Stimulated activated CD8-positive, alpha-beta memory T cell treated with anti-CD3 and anti-CD28 coated beads, Interleukin-2, amount 100 ng/mL, for 1 hour (primary cell): ENCODE measurements at regions not wholly inside any gene's neighbourhood (a gene's known extent, or its start where the extent isn't known, plus 50 kb on each side); places are given as distances from the start of the nearest gene placed in this dataset.

ENCODE experiments used
- DNase-seq, 2 donors: peaks; one replicate each; pipeline ENCODE4 v3.0.0-alpha.2; 2020; ENCODE audit warnings: low read depth in 2 of 2

DNA sequence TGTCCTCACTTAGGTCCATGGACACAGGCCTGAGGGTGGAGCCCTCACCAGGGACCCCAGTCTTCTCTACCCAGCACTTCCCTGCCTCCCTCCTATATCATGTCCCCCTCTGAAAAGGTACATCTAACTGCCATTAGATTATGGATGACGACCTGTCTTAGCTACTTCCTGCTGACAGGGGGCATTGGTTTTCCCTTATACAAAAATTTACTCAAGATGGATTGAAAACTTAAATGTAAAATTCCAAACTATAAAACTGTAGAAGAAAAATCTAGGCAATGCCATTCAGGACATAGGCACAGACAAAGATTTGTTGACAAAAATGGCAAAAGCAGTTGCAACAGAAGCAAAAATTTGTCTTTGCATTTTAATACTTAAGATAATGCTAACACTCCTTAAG is 623.2 kb upstream of the FAM174A start:
- no peak for DNase-seq

DNA sequence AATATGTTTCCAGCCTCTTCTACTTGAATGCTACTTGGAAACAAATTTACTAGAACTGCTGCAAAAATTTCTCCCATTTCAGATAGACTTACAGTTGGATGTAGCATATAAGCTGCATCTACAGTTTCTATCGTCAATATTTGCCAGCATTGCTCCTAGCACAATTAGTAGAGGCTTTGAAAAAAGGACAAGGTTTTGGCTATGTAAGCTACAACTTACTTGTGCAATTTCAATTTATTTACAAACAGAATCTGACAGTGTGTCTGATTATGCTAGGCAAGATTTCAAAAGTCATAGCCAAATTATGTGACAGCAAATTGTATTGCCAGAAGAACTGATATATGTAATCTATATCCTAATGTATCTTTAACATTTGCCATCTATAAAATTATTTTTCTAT is 628.4 kb upstream of the FAM174A start:
- DNase-seq: no peak

DNA sequence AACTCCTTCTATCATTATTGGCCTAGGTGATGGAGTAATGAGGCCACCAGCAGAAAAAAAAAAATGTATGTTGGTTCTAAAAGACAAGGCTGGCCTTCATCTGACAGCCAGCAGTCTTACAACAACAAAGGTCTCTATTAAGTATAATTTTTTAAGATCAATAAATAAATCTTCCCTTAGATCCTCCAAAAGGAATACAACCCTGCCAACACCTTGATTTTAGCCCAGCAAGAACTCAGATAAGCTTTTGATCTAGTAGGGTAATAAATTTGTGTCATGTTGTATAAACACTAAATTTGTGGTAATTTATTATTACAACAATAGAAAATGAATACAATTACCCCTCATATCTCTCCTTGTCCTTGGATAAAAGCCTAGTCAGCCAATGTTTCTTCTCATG is 633.2 kb upstream of the FAM174A start:
- DNase-seq: no peak

DNA sequence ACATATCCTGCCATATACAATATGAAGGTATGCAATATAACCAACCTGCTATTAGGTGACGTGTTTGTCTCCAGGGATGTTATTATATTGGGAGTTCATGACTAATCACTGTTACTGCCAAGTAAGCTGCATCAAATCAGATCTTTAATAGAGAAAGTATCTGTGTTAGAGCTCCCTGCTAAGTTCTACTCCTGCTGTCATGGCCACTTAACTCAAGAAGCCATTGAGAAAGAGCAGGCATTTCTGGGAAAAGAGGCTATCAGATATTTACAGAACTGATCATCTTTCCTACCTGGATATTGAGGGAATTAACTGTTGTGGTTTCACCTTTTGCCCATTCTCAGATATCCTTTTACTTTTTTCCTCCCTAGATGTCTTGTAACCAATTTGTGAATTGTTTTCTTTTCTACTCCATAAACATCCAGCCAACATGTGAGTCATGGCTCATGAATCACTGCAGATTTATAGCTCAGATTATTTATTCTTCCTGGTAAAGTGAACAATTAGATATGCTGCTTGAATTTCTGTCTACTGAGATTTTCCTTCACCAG is 634.8 kb upstream of the FAM174A start:
- DNase-seq: no peak

DNA sequence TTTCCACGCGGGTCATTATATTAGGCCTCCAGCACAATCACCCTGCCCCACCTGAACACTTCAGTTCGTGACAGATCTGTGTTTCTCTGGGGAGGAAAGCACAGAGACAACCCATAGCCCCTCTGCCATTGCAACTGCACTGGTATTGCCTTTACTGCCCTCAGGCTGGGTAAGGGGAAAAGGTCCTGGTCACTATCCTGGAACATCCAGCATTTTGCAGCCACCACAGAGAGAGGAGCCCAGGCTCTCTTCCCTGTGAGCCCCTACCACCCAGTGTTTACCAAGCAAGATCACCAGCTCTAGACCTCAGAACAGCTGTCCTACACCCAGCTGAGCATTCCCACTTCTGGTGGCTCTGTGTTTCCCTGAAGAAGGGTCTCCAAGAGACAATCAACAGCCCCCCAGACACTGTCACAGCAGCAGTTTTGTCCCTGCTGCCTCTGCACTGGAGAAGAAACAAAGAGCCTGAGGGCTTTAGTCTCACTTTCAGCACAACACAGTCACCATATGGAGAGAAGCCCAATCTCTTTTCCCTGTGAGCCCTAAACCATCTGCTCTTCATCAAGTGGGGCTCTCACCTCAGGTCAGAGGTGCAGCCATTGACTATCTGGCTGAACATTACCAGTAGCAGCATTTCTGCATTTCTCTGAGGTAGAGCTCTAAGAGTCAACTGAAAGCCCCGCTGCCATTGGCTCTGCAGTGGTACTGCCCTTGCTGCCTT is 655.2 kb upstream of the FAM174A start:
- no peak for DNase-seq

DNA sequence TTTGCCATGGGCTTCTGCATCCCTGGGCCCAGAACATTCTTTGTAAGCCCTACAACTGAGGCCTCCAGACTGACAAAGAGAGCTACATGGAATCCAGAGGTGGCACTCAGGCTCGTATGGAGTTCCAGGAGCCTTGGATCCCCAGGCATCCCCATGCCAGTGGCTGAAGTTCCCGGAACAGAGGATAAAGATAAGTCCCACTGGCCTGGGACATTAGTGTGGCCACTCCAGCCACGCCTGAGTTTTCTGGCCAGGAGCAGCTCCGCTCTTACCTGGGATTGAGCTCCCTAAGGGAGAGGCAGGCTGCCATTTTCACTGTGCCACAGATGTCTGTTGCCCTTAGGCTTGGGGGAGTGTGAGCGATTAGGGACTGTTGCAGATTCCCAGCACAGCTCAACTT is 656.3 kb upstream of the FAM174A start:
- DNase-seq: no peak

DNA sequence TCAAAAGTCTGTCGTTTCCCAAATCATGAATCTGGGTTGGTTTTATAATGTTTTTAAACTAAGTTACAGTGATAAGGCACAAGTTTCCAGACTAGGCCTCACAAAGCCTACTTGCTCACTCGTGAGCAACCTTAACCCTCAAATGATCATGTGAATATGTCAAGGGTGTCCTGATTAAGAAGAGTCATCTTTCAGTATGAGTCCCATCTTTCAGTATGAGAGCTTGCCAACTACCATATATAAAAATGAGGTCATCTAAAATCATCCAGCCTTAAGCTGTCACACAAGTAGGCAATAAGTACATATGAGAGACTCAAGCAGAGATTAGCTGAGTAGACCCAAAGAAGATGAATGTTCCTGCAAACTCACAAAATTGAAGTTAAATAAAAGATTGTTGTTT is 668.4 kb upstream of the FAM174A start:
- no peak for DNase-seq

DNA sequence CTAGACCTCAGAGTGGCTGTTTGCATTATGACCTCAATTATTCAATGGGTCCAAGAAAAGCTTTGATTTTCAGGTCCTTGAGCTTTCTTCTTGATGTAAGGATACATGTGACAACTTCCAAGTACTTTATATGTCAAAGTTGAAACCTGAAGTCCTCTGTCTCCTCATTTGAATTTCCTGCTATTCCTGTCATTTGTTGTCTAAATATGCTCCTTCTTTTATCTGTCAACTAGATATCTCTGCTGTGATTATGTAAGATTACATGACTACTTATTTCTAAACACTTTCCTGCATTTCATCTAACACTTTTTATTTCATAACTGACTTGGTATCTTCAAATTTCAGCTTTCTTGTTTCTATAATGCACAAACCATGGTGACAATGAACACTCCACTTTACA is 670.0 kb upstream of the FAM174A start:
- DNase-seq: no peak

DNA sequence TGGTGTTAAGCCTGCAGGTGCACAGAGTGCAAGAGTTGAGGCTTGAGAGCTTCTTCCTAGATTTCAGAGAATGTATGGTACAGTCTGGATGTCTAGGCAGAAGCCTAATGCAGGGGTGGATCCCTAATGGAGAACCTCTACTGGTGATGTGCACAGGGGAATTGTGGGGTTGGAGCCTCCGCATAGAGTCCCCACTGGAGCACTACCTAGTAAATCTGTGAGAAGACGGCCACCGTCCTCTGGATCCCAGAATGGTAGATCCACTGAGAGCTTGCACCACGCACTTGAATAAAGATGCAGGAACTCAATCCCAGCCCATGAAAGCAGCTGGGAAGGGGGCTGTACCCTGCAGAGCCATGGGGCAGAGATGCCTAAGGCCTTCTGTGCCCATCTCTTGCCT is 699.4 kb upstream of the FAM174A start:
- DNase-seq: no peak

DNA sequence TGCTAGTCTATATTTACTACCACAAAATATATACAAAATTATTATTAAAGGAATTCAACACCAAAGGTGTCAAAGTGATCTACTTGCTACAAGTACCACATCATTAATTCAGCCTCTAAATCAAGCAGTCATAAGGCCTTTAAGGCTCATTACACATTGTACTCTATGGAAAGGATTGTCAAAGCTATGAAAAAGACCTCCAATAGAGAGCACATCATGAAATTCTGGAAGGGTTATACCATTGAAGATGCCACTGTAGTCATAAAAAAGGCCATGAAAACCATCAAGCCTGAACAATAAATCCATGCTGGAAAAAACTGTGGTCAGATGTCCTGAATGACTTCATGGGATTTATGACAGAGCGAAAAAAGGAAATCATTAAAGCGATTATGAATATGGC is 708.0 kb upstream of the FAM174A start:
- no peak for DNase-seq

DNA sequence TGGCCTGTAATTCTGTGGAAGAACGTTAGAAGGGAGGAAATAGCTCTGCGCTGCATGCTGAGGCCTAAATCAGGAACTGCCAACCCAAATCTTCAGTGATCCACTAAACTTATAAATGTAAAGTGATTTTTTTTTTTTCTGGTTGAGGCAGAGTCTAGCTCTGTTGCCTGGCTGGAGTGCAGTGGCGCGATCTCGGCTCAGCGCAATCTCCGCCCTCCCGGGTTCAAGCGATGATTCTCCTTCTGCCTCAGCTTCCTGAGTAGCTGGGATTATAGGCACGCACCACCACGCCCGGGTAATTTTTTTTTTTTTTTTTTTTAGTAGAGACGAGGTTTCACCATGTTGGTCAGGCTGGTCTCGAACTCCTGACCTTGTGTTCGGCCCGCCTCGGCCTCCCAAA is 717.4 kb upstream of the FAM174A start:
- DNase-seq: no peak

DNA sequence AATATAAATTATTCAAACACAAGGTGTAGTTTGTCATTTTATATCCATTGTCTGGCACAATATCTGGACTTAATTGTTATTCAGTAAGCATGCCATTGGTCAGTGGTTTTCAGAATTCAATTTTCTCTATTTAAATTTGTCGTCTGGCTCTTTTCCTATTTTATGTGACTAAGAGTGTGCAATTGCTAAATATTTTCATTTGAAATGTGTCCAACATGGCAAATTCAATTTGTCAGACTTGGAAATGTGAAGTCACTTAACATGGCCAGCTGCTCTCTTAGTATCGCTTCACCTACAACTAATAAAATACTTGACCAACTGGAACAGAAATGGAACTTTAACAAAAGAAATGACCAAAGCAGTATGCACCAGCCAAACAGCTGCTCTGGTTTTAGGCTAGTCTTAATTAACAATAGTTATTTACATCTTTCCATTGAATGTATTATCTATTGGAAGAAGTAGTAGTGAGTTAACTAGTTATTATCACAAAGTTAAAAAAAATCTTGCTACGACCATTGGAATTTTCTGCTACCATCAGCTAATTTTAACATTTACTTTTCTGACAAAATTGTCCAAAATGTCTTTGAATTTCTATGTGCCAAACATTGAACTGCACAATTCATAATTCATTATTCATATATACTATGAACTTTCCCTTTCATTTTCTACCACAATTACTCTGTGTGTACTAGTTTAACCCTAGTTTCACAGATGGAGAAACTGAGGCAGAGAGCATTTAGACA is 720.7 kb upstream of the FAM174A start:
- DNase-seq: no peak

DNA sequence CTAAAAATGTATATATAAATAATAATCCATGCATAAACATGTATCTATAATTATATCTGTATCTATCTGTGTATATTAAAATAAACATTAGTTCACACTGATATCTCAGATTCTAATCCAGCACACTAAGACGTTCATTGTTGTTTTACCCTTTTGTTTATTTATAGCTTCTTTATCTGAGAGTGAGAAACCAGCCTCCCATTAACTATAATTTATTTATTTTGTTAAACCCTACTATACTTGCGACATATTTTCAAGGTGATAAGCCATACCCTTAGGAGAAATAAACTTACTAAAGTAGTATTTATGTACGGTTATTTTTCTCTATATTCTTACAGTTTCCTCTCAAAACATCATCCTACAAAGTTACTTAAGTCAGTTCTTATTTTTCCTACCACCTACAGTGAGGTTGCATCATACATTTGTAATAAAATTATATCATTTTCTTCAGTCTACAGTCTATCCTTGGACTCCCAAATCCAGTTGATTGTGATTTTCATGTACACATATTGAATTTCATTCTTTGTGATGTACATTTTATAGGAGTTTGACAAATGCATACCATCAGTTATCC is 726.4 kb upstream of the FAM174A start:
- DNase-seq: no peak

DNA sequence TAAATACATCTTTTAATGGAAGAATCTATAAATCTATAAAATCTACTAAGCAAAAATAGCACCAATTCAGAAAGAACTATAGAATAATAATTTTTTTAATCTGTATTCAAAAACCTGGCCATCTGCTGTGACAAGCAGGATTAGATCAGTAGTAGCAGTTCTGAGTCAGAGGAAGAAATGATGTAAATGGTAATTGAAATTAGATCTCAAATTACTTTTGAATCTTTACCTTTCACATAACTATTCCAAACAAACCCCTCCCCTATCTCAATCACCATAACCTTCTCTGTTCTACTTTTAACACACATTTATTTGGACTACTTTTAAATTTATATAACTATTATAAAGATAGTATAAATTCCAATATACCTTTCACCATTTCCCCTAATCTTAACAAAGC is 727.8 kb upstream of the FAM174A start:
- no peak for DNase-seq

DNA sequence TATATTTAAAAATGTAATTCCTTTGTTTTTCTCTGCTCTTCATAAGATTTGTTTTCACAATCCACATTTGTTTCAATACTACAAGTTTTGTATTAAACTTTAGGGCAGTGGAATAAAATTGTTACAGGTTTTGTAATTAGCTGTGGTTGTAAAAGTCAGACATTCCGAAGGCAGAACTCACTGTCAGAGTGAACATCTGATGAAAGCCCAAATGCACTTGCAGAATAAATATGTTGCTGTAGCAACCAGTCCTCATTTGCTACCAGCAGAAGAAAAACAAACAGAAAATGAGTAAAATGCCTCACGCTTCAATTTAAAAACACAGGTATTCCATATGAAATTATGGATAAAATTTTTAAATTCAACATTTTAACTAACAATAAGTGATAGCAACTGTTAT is 740.1 kb upstream of the FAM174A start:
- DNase-seq: no peak

DNA sequence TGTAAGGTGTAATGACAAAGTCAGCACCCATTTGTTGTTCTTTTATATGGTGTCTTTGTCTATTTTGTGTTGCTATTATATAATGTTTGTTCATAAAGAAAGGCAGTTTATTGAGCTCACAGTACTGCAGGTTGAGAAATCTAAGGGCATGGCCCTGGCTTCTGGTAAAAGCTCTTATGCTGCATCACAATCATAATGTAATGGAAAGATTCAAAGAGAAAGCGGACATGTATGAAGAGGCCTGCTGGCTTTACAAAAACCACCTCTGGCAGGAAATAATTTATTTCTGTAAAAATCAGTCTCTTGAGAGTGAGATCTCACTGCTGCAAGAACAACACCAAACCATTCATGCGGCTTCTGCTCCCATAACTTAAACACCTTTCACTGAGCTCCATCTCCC is 746.7 kb upstream of the FAM174A start:
- DNase-seq: no peak

DNA sequence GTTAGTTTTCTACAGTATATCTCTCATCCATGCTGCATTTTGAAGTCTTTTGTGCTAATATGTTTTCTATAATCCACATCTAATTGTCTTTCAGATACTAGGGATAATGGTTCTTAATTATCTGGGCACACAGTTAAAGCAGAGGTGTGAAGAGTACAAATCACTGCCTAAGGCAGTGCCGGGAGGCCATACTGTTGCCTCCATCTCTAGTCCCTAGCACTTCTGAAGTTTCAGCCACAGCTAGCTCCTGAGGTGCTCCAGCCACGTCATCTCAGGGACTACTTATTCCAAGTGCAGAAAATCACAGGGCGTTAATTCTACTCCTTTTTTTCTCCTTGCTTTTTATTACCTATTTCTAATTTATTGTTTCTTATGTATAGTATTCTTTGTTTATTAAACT is 760.0 kb upstream of the FAM174A start:
- DNase-seq: no peak

DNA sequence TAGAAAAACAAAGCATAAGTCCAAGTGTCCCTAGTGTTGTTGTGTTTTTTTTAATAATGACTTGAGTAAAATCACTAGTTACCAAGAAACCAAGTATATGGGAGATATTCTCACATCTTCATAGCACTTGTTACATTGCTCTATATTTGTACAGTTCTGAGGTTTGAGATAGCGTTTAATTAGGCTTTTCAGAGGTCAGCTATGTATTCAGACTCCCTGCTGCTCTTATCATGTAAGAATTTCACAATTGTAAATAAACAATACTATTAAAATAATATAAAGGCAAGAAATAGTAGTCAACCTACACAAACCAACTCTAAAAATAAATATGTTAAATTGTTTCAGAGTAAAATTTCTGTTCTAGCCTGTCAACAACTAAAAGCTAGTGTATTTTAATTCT is 761.9 kb upstream of the FAM174A start:
- no peak for DNase-seq

DNA sequence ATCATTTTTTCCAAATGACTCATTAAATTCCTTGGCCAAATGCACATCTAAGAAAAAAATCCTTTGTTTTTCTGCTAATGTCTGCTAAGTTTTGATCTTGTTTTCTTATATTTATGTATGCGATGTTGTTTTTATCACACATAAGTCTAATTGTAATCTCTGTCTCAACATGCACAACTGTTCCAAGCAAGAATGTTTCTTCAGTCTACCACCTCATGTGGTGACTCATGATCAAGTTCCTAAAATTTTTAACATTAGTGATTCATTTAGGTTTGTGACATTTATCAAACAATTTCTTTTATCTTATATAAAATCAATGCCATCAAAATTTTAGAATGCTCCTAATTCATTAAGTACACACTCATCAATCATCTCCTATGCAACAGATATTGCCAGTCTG is 763.9 kb upstream of the FAM174A start:
- no peak for DNase-seq

DNA sequence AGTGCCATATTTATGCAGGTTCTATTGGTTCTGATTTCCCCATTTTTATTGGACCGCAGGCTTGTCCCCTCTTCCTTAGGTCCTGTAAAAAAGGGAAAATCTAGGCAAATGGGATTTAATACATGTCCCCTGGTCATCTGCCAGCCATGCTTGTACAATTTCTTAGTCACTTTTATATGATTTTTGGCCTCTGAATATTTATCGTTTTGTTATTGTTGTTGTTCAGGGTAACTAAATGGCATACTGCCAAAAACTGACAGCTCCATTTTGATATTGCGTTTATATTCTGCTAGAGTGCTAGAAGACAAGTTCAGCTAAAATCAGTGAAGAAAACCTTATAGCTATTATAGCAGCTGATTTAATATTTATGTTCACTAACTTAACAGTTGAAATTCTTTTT is 770.2 kb upstream of the FAM174A start:
- DNase-seq: no peak

DNA sequence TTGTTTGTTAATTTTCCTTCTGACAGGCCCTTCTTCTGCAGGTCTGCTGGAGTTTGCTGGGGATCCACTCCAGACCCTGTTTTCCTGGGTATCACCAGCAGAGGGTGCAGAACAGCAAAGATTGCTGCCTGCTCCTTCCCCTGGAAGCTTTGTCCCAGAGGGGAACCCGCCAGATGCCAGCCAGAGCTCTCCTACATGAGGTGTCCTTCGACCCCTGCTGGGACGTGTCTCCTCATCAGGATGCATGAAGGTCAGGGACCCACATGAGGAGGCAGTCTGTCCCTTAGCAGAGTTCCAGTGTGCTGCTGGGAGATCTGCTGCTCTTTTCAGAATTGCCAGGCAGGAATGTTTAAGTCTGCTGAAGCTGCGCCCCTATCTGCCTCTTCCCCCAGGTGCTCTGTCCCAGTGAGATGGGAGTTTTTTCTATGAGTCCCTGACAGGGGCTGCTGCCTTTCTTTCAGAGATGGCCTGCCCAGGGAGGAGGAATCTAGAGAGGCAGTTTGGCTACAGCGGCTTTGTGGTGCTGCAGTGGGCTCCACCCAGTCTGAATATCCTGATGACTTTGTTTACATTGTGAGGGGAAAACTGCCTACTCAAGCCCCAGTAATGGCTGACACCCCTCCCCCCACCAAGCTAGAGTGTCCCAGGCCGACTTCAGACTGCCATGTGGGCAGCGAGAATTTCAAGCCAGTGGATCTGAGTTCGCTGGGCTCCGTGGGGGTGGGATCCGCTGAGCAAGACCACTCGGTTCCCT is 772.0 kb upstream of the FAM174A start:
- DNase-seq: no peak

DNA sequence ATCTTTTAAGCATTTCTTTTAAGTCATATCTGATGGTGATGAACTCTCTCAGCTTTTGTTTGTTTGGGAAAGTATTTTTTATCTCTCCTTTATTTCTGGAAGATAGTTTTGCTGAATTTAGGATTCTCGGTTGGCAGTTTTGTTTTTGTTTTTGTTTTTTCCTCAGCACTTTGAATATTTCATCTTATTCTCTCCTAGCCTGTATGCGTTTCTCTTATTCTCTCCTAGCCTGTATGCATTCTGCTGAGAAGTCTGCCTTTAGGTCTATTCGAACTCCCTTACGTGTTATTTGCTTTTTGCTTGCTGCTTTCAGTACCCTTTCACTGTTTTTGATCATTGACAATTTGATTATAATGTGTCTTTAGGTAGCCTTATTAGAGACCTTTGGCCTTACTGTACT is 787.8 kb upstream of the FAM174A start:
- DNase-seq: no peak
